G401 (cell line): ENCODE measurements at regions not wholly inside any gene's neighbourhood (a gene's known extent, or its start where the extent isn't known, plus 50 kb on each side); places are given as distances from the start of the nearest gene placed in this dataset.
"Not testable (repeated sequence)": the region's sequence is repeated elsewhere in the genome, so short reads cannot be mapped to it uniquely, and the experiment has no call there.

Experiments used
- DNase-seq: peaks from one replicate; pipeline ENCODE4 v3.0.0-alpha.2; 2015; ENCODE audit warnings: low spot score
- in situ Hi-C: cut with HindIII; loops from 2 replicates; pipeline ENCODE4 v1.10.0; 2016; ENCODE audit warnings: low sequenced_read_pairs, mixed read lengths

DNA sequence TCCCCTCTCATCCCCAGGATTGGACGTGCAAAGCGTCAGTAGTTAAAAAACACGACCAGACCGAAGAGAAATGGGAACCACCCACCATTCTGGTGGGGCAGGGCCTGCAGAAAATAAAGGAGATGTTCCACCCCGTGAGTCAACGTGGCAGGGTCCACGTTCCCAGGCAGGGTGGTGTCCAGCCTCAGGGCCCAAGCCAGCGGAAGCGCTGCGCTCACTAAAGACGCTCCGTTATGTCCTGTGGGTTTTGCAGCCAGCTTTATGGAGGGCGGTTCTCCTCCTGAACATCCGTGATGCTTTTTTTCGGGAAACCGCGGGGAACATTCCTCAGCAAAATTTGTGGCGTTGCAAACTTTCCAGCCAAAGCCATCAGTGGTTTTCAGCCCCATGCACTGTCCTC lies 93.4 kb upstream of the SHOX start:
- DNase-seq: no peak
- in situ Hi-C loops: no loop called here

DNA sequence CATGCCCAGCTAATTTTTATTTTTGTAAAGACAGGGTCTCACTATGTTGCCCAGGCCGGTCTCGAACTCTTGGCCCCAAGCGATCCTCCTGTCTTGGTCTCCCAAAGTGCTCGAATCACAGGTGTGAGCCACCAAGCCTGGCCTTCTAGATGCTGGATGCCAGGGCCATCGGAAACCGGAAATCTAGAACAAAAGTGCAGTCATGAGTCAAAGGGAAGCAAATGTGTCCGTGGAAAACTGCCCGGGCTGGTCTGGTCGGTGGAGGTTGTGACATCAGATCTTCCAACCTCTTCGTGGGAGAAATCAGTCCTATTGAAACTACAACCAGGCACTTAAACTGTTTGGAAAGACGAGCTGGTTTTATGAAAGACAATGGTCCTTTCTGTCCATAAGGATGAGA lies 92.3 kb upstream of the SHOX start:
- in situ Hi-C loops: no loop called here
- DNase-seq: no peak

DNA sequence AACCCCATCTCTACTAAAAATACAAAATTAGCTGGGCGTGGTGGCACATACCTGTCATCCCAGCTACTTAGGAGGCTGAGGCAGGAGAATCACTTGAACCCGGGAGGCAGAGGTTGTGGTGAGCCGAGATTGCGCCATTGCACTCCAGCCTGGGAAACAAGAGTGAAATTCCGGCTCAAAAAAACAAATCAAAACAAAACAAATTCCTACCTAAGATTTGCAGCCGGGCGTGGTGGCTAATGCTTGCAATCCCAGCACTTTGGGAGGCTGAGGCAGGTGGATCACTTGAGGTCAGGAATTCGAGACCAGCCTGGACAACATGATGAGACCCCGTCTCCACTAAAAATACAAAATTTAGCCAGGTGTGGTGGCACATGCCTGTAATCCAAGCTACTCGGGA lies 89.6 kb upstream of the SHOX start:
- in situ Hi-C loops, DNase-seq: not testable (repeated sequence)

DNA sequence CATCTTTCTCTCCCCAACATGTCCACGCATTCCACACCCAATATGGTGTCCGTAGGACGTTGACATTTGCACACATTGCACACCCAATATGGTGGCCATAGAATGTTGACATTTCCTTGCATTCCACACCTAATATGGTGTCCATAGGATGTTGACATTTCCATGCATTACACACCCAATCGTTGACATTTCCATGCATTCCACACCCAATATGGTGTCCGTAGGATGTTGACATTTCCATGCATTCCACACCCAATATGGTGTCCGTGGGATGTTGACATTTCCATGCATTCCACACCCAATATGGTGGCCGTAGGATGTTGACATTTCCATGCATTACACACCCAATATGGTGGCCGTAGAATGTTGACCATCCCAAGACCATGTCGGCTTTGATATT lies 88.4 kb upstream of the SHOX start:
- in situ Hi-C loops: no loop called here
- DNase-seq: no peak

GRCh38 chrX:545452-545885 lies 85.1 kb upstream of the SHOX start:
- DNase-seq: no peak

DNA sequence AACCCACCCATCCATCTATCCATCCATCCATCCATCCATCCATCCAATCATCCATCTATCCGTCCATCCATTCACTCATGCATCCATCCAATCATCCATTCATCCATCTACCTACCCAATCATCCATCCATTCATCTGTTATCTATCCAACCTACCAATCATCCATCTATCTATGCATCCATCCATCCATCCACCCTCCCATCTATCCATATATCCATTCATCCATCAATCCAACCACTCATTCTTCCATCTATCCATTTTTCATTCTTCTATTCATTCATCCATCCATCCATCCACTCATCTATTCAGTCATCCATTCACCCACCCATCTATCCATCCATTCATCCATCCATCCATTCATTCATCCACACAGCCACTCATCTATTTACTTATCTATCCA lies 80.1 kb upstream of the SHOX start:
- in situ Hi-C loops: no loop called here
- DNase-seq: no peak

More at GRCh38 chrX:545452-545885, 85.1 kb upstream of the SHOX start:
- in situ Hi-C loops: no loop called here

DNA sequence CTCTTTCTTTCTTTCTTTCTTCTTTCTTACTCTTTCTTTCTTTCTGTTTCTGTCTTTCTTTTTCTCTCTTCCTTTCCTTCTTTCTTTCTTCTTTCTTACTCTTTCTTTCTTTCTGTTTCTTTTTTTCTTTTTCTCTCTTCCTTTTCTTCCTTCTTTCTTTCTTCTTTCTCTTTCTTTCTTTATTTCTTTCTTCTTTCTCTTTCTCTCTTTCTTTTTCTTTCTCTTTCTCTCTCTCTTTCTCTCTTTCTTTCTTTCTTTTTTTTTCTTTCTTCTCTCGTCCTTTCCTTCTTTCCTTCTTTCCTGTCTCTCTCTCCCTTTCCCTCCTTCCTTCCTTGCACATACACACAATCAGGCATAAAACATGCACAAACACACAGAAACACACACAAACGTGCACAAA lies 79.3 kb upstream of the SHOX start:
- DNase-seq: no peak
- in situ Hi-C loops: no loop called here

GRCh38 chrX:552496-552895 lies 78.1 kb upstream of the SHOX start:
- in situ Hi-C loops: no loop called here
- no peak for DNase-seq

- DNase-seq: no peak
- in situ Hi-C loops: no loop called here
Measured at GRCh38 chrX:554271-554670, 76.3 kb upstream of the SHOX start.

- in situ Hi-C loops: no loop called here
- no peak for DNase-seq
Measured at GRCh38 chrX:555725-556666, 74.6 kb upstream of the SHOX start.

- in situ Hi-C loops, DNase-seq: not testable (repeated sequence)
Measured at GRCh38 chrX:557601-558000, 73.0 kb upstream of the SHOX start.

DNA sequence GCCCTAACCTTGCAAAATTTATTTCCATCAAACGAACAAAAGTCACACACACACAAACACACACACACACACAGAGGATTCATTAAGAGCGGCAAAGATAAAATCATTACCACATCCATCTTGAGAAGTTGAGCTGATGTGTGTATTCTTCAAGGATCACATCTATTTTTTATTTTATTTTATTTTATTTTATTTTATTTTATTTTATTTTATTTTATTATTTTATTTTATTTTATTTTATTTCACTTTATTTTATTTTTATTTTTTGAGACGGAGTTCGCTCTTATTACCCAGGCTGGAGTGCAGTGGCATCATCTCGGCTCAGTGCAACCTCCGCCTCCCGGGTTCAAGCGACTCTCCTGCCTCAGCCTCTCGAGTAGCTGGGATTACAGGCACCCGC lies 71.3 kb upstream of the SHOX start:
- in situ Hi-C loops, DNase-seq: not testable (repeated sequence)

GRCh38 chrX:567891-568290 lies 62.7 kb upstream of the SHOX start:
- in situ Hi-C loops: no loop called here
- DNase-seq: no peak

DNA sequence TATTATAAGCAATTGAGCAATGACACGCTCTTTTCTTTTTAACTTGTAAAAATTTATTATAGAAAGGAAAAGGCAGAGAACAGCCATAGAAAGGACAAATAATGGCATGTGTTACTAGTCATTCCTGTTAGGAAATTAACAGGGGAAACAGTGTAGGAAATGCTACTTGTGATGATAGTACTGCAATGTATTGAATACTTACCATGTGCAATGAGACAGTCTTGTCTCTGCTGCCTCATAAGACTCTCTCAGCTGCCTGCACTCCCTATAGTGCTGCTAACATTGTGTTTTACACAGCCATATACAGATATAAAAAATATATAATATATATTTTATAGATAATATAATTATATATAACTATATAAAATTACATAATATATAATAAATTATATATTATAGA lies 62.3 kb upstream of the SHOX start:
- in situ Hi-C loops: no loop called here

GRCh38 chrX:572538-573124 lies 58.0 kb upstream of the SHOX start:
- in situ Hi-C loops: no loop called here

More for the DNA sequence above, 62.3 kb upstream of the SHOX start:
- DNase-seq: no peak

DNA sequence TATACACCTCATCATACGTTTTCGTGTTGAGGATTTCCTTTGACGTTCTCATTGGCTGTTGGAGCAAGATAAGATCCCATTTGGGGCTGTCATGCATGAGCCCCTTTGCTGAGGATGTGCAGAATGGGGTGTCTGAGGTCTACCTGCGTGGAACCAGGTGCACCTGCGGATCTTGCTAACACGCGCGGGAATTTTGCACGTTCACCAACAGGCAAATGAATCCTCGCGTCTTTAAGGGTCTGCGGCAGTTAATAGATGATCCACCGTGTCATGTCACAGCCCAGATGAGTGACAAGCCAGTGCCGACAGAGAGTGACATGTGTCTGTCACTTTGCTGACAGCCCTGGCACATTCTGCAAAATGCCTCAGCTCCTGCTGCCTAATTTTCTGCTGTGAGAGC lies 56.3 kb upstream of the SHOX start:
- DNase-seq: no peak
- in situ Hi-C loops: no loop called here

More at GRCh38 chrX:572538-573124, 58.0 kb upstream of the SHOX start:
- DNase-seq: no peak

DNA sequence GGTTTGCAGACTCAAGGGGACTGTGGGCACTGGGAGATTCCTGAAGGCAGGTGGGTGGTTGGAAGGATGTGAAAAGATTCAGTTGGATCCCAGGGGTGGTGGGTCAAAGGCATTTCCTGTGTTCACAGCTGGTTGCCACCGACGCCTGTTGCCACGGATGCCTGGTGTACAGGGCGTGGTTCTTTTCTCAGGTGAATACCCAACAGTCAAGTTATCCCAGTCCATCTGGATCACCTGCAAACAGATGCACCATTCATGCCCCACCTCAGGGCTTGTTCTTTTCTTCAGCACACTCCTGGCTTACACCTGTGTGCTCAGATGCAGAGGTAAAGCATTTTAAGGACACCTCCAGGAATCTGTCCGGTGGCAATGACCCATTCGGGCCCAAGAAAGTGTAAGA lies 55.8 kb upstream of the SHOX start:
- DNase-seq: no peak
- in situ Hi-C loops: no loop called here

GRCh38 chrX:576904-577560 lies 53.6 kb upstream of the SHOX start:
- no peak for DNase-seq
- in situ Hi-C loops: no loop called here

- DNase-seq: no peak
- in situ Hi-C loops: no loop called here
Measured at GRCh38 chrX:578531-578930, 52.1 kb upstream of the SHOX start.

DNA sequence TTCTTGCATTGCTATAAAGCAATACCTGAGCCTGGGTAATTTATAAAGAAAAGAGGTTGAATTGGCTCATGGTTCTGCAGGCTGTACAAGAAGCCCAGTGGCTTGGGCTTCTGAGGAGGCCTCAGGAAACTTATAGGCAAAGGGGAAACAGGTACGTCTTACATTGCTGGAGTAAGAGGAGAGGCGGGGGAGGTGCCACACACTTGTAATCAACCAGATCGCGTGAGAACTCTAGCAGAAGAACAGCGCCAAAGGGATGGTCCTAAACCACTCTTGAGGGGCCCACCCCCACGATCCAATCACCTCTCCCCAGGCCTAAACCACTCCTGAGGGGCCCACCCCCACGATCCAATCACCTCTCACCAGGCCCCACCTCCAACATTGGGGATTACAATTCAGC lies 50.6 kb upstream of the SHOX start:
- DNase-seq: no peak
- in situ Hi-C loops: no loop called here
